Liver (tissue), 8 donors: ENCODE measurements at regions not wholly inside any gene's neighbourhood (a gene's known extent, or its start where the extent isn't known, plus 50 kb on each side); places are given as distances from the start of the nearest gene placed in this dataset.

Experiments
- DNase-seq: peaks from one replicate; pipeline ENCODE4 v3.0.0-alpha.2; 2017; ENCODE audit warnings: low spot score
- H3K27ac ChIP-seq, 2 donors: one replicate each; pipeline ENCODE4 v1.7.0; 2013; ENCODE audit warnings: inconsistent platforms in 2 of 2, low read length in 2 of 2, control low read depth in 1 of 2, low read depth in 1 of 2, mild to moderate bottlenecking in 1 of 2
- H3K27me3 ChIP-seq, 4 donors: one replicate each; pipeline versions ENCODE4 v1.6.1 to v1.7.0; 2013; ENCODE audit warnings: low read length in 3 of 4, inconsistent platforms in 1 of 4, mild to moderate bottlenecking in 1 of 4, moderate library complexity in 1 of 4; ENCODE audit not compliant: control insufficient read depth in 4 of 4, insufficient read depth in 4 of 4
- H3K36me3 ChIP-seq, 4 donors: one replicate each; pipeline versions ENCODE4 v1.6.1 to v1.7.0; 2013; ENCODE audit warnings: low read length in 3 of 4, mild to moderate bottlenecking in 3 of 4, low read depth in 1 of 4, moderate library complexity in 1 of 4; ENCODE audit not compliant: control insufficient read depth in 4 of 4, insufficient read depth in 3 of 4
- H3K4me1 ChIP-seq, 4 donors: one replicate each; pipeline versions ENCODE4 v1.6.1 to v1.7.0; 2013; ENCODE audit warnings: low read length in 3 of 4, mild to moderate bottlenecking in 3 of 4, moderate library complexity in 1 of 4; ENCODE audit not compliant: control insufficient read depth in 4 of 4, insufficient read depth in 4 of 4
- H3K4me3 ChIP-seq, 3 donors: one replicate each; pipeline versions ENCODE4 v1.6.1 to v1.7.0; 2013; ENCODE audit warnings: low read length in 3 of 3, control low read depth in 1 of 3, low read depth in 1 of 3, mild to moderate bottlenecking in 1 of 3
- H3K9ac ChIP-seq, 2 donors: one replicate each; pipeline ENCODE4 v1.7.0; 2013; ENCODE audit warnings: low read length in 2 of 2, mild to moderate bottlenecking in 2 of 2, moderate library complexity in 2 of 2, control low read depth in 1 of 2, low read depth in 1 of 2
- H3K9me3 ChIP-seq, 4 donors: one replicate each; pipeline versions ENCODE4 v1.6.1 to v1.7.0; 2013; ENCODE audit warnings: low read length in 3 of 4; ENCODE audit not compliant: control insufficient read depth in 4 of 4
- EGR1 ChIP-seq, 2 donors: IDR thresholded peaks; 2 replicates each; pipeline ENCODE4 v1.6.1; 2016 to 2018; ENCODE audit warnings: antibody characterized with exemption in 2 of 2, low read depth in 2 of 2
- FOXA1 ChIP-seq: IDR thresholded peaks from 2 replicates; pipeline ENCODE4 v1.6.1; 2016; ENCODE audit warnings: antibody characterized with exemption
- FOXA2 ChIP-seq: IDR thresholded peaks from 2 replicates; pipeline ENCODE4 v1.6.1; 2016; ENCODE audit warnings: antibody characterized with exemption
- GABPA ChIP-seq, 2 donors: IDR thresholded peaks in 1 of 2; conservative IDR thresholded peaks in 1 of 2; 2 replicates each; pipeline ENCODE4 v1.6.1; 2016; ENCODE audit warnings: antibody characterized with exemption in 2 of 2, mild to moderate bottlenecking in 1 of 2, moderate library complexity in 1 of 2
- HNF4A ChIP-seq, 2 donors: conservative IDR thresholded peaks; 2 replicates each; pipeline ENCODE4 v1.6.1; 2016; ENCODE audit warnings: antibody characterized with exemption in 2 of 2, mild to moderate bottlenecking in 2 of 2
- HNF4G ChIP-seq: IDR thresholded peaks from 2 replicates; pipeline ENCODE4 v1.6.1; 2016; ENCODE audit warnings: antibody characterized with exemption
- JUND ChIP-seq, 2 donors: IDR thresholded peaks; 2 replicates each; pipeline ENCODE4 v1.6.1; 2016; ENCODE audit warnings: antibody characterized with exemption in 2 of 2
- NR2F2 ChIP-seq: IDR thresholded peaks from 2 replicates; pipeline ENCODE4 v1.6.1; 2016; ENCODE audit warnings: antibody characterized with exemption
- RAD21 ChIP-seq, 2 donors: IDR thresholded peaks; 2 replicates each; pipeline ENCODE4 v1.6.1; 2016; ENCODE audit warnings: antibody characterized with exemption in 2 of 2, mild to moderate bottlenecking in 2 of 2
- RXRA ChIP-seq, 2 donors: IDR thresholded peaks; 2 replicates each; pipeline ENCODE4 v1.6.1; 2017 to 2018; ENCODE audit warnings: antibody characterized with exemption in 2 of 2, mild to moderate bottlenecking in 1 of 2
- SP1 ChIP-seq: IDR thresholded peaks from 2 replicates; pipeline ENCODE4 v1.6.1; 2018; ENCODE audit warnings: antibody characterized with exemption, mild to moderate bottlenecking
- TAF1 ChIP-seq: conservative IDR thresholded peaks from 2 replicates; pipeline ENCODE4 v1.6.1; 2016; ENCODE audit warnings: antibody characterized with exemption, mild to moderate bottlenecking
- YY1 ChIP-seq: IDR thresholded peaks from 2 replicates; pipeline ENCODE4 v1.6.1; 2016; ENCODE audit warnings: antibody characterized with exemption, mild to moderate bottlenecking
- WGBS: extraction: QIAGEN DNeasy Blood & Tissue Kit; methylation state at CpG from one replicate; pipeline ENCODE4 v1.1.7; 2013; 5-methylcytosine and 5-hydroxymethylcytosine counted together
- TF ChIP-seq, protein P1 (sequence below): IDR thresholded peaks from 2 replicates; pipeline ENCODE4 v1.6.1; 2016; ENCODE audit warnings: antibody characterized with exemption, mild to moderate bottlenecking
- TF ChIP-seq, protein P2 (sequence below): IDR thresholded peaks from 2 replicates; pipeline ENCODE4 v1.6.1; 2016; ENCODE audit warnings: antibody characterized with exemption
- TF ChIP-seq, protein P3 (sequence below): fragments of 150-350 bp; IDR thresholded peaks from 2 replicates; pipeline ENCODE4 v1.5.1; 2017; ENCODE audit warnings: improper control_type of control experiment, low read depth, low read length; ENCODE audit not compliant: missing input control
- TF ChIP-seq, protein P4 (sequence below): IDR thresholded peaks from 2 replicates; pipeline ENCODE4 v1.6.1; 2016; ENCODE audit warnings: antibody characterized with exemption
- TF ChIP-seq, protein P5 (sequence below): IDR thresholded peaks from 2 replicates; pipeline ENCODE4 v1.6.1; 2016; ENCODE audit warnings: antibody characterized with exemption
- donor health status: healthy.
- donor health status: healthy.
- donor health status: healthy.
- donor health status: healthy.
- donor health status: healthy.

DNA sequence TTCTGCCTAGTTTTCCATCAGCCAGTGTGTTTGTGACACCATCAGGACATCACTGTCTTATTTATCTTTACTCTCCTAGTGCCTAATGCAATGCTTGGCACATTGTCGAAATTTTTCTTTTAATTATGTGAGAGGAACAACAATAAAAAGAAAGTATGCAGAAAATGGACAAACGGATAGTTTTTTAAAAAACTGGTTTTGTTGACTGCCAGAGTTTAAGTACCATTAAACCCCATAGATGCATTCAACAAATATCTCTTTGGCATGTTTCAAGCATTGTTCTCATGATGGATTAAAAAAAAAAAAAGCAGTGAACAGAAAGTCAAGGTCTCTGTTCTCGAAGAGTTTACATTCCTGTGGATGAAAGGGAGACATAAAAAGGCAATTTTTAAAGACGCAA, 398.4 kb downstream of the PPP3CA start:
- no peak for DNase-seq
- 69% methylated on average over 4 of the region's 4 CpGs for WGBS
- Histone ChIP-seq H3K4me1 (peaks cover 0 to 4% (median 0%) of the 10 kb centered on the region in 4 donors), H3K9ac (no peak overlapping the region), H3K27me3 (no peaks in the 10 kb centered on the region), H3K27ac (no peak overlapping the region), H3K36me3 (no peaks in the 10 kb centered on the region), H3K9me3 (no peaks in the 10 kb centered on the region), H3K4me3 (no peak overlapping the region)
- TF ChIP-seq RAD21 (IDR thresholded peaks at IDR 0.05) (no peak), EGR1 (IDR thresholded peaks at IDR 0.05; ENCODE audit: low read depth in 2 of 2) (no peak), GABPA (IDR thresholded peaks at IDR 0.05 in 1 of 2, conservative IDR thresholded peaks at IDR 0.05 in 1 of 2) (no peak), HNF4G (no peak), JUND (IDR thresholded peaks at IDR 0.05) (no peak), NR2F2 (no peak), SP1 (no peak), YY1 (no peak)

DNA sequence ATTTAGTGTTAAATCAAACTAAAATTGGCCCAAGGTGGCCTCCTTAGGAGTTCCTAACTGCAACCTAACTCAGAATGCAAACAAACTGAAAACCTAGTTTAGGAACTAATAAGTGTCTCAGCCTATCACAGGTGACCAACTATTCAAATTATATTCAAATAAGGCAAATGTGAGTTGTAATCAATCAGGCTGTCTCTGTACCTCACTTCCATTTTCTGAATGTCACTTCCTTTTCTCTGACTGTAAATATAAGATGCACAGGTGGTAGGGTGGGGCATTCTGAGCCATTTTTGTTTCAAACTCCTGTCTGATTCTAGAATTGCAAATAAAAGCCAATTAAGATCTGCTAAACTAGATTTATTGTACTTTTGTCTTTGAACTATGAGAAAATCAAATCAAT, 401.5 kb downstream of the PPP3CA start:
- peaks cover 0 to 2% (median 0%) of the 10 kb centered on the region in 4 donors for H3K9me3 ChIP-seq
- H3K36me3 ChIP-seq = no peaks in the 10 kb centered on the region
- H3K4me1 ChIP-seq = peaks cover 0 to 4% (median 0%) of the 10 kb centered on the region in 4 donors
- H3K9ac ChIP-seq = no peak overlapping the region
- H3K27ac ChIP-seq = no peak overlapping the region
- TF ChIP-seq JUND (IDR thresholded peaks at IDR 0.05) (no peak), SP1 (no peak), NR2F2 (no peak), TAF1 (no peak), HNF4G (no peak), RAD21 (IDR thresholded peaks at IDR 0.05) (no peak), RXRA (IDR thresholded peaks at IDR 0.05) (no peak), GABPA (IDR thresholded peaks at IDR 0.05 in 1 of 2, conservative IDR thresholded peaks at IDR 0.05 in 1 of 2) (no peak), YY1 (no peak), FOXA2 (no peak), EGR1 (IDR thresholded peaks at IDR 0.05; ENCODE audit: low read depth in 2 of 2) (no peak), FOXA1 (no peak), HNF4A (conservative IDR thresholded peaks at IDR 0.05) (no peak)
- TF ChIP-seq, protein P1, sequence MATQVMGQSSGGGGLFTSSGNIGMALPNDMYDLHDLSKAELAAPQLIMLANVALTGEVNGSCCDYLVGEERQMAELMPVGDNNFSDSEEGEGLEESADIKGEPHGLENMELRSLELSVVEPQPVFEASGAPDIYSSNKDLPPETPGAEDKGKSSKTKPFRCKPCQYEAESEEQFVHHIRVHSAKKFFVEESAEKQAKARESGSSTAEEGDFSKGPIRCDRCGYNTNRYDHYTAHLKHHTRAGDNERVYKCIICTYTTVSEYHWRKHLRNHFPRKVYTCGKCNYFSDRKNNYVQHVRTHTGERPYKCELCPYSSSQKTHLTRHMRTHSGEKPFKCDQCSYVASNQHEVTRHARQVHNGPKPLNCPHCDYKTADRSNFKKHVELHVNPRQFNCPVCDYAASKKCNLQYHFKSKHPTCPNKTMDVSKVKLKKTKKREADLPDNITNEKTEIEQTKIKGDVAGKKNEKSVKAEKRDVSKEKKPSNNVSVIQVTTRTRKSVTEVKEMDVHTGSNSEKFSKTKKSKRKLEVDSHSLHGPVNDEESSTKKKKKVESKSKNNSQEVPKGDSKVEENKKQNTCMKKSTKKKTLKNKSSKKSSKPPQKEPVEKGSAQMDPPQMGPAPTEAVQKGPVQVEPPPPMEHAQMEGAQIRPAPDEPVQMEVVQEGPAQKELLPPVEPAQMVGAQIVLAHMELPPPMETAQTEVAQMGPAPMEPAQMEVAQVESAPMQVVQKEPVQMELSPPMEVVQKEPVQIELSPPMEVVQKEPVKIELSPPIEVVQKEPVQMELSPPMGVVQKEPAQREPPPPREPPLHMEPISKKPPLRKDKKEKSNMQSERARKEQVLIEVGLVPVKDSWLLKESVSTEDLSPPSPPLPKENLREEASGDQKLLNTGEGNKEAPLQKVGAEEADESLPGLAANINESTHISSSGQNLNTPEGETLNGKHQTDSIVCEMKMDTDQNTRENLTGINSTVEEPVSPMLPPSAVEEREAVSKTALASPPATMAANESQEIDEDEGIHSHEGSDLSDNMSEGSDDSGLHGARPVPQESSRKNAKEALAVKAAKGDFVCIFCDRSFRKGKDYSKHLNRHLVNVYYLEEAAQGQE = no peak
- TF ChIP-seq, protein P2, sequence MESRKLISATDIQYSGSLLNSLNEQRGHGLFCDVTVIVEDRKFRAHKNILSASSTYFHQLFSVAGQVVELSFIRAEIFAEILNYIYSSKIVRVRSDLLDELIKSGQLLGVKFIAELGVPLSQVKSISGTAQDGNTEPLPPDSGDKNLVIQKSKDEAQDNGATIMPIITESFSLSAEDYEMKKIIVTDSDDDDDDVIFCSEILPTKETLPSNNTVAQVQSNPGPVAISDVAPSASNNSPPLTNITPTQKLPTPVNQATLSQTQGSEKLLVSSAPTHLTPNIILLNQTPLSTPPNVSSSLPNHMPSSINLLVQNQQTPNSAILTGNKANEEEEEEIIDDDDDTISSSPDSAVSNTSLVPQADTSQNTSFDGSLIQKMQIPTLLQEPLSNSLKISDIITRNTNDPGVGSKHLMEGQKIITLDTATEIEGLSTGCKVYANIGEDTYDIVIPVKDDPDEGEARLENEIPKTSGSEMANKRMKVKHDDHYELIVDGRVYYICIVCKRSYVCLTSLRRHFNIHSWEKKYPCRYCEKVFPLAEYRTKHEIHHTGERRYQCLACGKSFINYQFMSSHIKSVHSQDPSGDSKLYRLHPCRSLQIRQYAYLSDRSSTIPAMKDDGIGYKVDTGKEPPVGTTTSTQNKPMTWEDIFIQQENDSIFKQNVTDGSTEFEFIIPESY = no peak
- TF ChIP-seq, protein P3, sequence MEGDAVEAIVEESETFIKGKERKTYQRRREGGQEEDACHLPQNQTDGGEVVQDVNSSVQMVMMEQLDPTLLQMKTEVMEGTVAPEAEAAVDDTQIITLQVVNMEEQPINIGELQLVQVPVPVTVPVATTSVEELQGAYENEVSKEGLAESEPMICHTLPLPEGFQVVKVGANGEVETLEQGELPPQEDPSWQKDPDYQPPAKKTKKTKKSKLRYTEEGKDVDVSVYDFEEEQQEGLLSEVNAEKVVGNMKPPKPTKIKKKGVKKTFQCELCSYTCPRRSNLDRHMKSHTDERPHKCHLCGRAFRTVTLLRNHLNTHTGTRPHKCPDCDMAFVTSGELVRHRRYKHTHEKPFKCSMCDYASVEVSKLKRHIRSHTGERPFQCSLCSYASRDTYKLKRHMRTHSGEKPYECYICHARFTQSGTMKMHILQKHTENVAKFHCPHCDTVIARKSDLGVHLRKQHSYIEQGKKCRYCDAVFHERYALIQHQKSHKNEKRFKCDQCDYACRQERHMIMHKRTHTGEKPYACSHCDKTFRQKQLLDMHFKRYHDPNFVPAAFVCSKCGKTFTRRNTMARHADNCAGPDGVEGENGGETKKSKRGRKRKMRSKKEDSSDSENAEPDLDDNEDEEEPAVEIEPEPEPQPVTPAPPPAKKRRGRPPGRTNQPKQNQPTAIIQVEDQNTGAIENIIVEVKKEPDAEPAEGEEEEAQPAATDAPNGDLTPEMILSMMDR = no peak
- TF ChIP-seq, protein P4, sequence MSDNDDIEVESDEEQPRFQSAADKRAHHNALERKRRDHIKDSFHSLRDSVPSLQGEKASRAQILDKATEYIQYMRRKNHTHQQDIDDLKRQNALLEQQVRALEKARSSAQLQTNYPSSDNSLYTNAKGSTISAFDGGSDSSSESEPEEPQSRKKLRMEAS = no peak
- TF ChIP-seq, protein P5, sequence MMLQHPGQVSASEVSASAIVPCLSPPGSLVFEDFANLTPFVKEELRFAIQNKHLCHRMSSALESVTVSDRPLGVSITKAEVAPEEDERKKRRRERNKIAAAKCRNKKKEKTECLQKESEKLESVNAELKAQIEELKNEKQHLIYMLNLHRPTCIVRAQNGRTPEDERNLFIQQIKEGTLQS = no peak
- no peak for DNase-seq
- no peaks in the 10 kb centered on the region for H3K27me3 ChIP-seq
- H3K4me3 ChIP-seq = no peak overlapping the region
